Glomerular visceral epithelial cell (primary cell): ENCODE measurements at regions not wholly inside any gene's neighbourhood (a gene's known extent, or its start where the extent isn't known, plus 50 kb on each side); places are given as distances from the start of the nearest gene placed in this dataset.
A peak's percentile ranks its signal among the peaks of the same experiment; 100 is the strongest.
"Not testable (repeated sequence)": the region's sequence is repeated elsewhere in the genome, so short reads cannot be mapped to it uniquely, and the experiment has no call there.

ENCODE experiments used
- DNase-seq: peaks from one replicate; pipeline ENCODE4 v3.0.0-alpha.2; 2016; ENCODE audit errors: extremely low spot score

DNA sequence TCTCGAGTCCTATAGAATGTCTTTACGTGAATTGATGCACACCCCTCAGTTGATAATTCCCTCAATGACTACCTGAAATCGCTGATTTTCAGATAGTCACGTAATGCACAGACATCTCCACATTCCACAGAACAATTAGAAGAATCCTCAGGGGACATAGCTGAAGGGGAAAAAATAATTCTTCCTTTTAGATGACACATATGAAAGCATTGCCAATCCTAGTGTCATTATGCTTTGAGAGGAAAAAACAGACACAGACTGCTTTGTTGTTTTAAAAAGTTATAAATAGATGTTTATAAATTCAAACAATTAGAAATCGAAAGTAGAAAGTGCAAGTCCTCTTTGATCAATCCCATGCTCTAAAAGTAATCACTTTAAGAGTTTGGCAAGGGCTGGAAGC lies 100.6 kb upstream of the FN1 start:
- DNase-seq: no peak

DNA sequence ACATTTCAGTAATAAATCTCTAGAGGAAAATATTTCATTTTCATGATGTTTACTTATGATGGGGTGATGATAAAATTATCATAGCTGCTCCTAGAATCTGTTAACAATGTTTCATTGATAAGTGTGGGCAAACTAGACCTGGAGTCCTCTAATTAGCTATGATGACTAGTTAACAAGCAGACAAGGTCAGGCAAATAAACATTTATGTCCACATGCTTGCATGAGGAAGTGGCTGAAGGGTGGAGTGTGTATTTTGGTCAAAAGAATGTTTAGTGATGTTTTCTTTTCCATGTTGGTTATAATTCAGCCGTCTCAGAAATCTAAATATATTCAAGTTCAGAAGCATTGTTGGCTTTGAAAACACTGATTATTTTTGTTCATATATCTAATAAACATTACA lies 99.9 kb upstream of the FN1 start:
- no peak for DNase-seq

DNA sequence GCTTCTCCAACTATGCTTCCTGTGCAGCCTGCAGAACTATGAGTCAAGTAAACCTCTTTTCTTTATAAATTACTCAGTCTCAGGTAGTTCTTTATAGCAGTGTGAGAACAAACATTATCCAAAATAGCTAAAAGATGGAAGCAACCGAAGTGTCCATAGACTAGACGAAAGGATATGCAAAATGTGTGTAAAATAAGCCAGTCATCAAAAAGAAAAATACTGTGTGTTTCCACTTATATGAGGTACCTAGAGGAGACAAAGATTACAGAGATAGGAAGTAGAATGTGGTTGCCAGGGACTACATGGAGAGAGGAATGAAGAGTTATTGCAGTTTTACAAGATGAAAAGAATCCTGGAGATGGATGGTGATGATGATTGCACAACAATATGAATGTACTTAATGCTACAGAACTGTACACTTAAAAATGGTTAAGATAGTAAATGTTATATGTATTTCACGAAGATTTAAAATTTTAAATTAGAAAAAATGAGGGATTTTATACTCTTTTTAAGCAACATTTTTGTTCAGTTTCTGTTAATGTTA lies 99.3 kb upstream of the FN1 start:
- DNase-seq: no peak

DNA sequence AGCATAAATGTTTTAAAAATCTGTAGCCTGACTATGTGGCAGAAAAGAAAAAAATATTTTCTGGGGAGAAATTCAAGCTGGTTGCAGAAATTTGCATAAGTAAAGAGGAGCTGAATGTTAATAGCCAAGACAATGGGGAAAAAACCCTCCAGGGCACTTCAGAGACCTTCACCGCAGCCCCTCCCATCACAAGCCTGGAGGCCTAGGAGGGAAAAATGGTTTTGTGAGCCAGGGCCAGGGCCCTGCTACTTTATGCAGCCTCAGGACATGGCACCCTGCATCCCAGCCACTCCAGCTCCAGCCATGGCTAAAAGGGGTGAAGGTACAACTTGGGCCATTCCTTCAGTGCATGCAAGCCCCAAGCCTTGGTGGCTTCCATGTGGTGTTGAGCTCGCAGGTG lies 97.8 kb upstream of the FN1 start:
- DNase-seq: not testable (repeated sequence)

DNA sequence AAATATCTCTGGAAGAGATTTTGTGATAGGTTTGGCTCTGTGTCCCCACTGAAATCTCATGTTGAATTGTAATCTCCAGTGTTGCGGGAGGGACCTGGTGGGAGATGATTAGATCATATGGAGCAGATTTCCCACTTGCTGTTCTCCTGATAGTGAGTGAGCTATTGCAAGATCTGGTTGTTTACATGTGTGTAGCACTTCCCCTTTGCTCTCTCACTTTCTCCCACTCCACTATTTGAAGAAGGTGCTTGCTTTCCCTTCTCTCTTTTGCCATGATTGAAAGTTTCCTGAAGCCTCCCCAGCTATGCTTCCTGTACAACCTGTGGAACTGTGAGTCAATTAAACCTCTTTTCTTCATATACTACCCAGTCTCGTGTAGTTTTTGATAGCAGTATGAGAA lies 97.0 kb upstream of the FN1 start:
- DNase-seq: no peak

DNA sequence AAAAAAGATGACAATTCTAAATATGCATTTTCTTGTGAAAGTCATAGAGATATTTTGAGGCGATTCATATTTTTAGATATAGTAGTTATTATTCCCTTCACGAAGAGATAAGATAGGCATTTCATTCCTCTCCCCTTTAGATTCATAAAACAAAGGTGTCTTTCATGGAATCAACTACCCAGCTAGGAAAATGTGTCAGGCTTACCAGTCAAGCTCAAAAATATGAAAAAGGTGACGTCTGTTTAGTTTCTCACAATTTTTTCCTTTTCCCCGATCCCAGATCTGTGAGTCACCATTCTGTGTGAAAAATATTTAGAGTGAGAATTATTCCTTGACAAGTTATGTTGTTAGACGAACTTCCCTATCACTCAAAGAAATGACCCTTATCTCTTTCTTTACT lies 95.4 kb upstream of the FN1 start:
- peak; percentile 50 for DNase-seq

DNA sequence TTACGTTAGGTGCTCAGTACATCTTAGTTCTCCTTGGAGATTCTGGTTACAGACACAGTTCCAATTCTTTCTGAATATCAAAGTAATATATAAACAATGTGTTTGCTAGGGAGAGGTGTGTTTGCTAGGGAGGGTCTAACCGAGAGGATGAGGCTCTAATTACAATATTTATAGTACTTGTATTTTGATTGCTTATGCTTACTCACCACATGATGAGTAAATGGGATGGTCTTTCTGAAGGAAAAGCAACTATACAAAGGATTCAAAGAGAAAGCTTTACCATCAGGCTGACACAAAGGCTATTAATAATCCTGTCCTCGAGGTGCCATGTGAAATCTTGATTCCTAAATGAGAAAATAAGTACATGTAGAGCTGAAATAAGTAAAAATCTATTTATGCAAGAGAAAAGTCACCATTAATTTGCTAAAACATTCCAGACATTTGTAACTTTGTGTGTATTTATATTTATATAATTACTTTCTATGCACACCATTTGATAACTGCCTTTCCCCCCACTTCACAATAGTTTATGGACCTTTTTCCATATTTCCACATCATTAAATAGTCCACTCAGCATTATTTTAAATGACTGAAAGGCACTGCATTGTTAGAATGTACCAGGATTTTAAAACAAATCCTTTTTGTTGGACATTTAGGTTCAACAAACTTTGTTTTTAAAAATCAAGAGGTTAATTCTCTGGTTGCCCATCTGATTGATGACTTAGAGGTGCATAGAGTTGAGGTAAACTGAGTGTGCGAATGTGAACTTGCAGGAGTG lies 94.5 kb upstream of the FN1 start:
- DNase-seq: no peak

DNA sequence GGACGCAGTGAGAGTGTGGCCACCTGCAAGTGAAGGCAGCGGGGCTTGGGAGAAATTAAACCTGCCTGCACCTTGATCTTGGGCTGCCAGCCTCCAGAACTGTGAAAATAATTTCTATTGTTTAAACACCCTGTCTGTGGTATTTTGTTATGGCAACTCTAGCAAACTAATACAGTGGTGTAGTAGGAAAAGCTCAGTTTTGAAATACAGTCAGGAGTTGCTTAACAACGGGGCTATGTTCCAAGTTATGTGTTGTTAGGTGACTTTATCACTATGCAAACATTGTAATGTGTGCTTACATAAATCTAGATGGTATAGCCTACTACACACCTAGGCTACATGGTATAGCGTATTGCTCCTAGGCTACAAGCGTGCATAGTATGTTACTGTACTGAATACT lies 93.4 kb upstream of the FN1 start:
- DNase-seq: peak; percentile 51

DNA sequence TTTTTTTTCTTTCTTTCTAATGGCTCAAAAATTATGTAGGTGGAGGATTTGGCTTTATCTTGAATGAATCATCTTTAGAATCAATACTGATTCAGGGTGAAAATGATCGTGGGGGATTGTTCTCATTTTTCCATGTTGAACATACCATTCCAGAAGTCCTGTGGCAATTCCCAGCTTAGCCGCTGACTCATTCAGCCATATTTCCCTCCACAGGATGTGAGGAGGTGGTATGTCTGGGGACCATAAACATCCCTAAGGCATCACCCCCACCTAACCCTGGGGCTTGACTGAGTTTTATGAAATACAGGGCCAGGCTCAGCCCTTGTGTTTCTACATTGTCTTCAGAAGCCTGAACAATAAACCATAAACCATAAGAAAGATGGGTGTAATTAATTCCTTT lies 92.7 kb upstream of the FN1 start:
- peak; percentile 88 for DNase-seq

DNA sequence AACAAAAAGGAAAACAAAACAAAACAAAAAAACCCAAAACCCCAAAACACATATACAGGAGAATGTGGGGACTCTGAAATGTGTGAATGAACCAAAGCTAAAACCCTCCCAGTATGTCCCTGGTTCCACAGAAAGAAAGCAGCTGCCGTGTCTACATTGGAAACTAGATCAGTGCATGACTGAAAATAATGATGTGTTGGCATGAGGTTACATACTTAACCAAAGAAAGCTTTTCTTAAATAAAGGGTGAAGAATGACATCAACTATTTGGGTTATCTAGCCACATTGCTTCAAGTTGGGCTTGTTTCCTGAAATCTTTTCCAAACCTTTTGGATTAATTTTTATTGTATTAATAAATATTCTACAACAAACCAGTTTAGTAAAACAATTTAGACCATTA lies 91.9 kb upstream of the FN1 start:
- peak; percentile 33 for DNase-seq

DNA sequence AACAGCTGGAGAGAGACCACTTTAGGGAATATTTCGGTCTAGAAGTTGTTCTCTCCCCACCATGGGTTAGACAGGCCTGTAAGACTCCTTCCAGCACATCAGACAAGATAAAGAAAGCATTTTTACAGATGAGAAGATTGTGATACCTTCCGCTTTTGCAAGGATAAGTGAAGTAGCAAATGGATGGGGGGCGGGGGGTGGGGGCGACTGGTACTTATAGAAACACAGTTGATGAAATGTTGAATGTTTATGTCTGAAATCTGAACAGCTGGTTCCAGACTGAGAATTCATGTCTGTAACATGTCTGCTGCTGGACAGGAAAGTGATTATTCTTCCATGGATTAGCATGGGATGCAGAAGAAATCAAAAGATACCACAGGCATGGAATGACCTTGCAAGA lies 90.5 kb upstream of the FN1 start:
- DNase-seq: no peak

DNA sequence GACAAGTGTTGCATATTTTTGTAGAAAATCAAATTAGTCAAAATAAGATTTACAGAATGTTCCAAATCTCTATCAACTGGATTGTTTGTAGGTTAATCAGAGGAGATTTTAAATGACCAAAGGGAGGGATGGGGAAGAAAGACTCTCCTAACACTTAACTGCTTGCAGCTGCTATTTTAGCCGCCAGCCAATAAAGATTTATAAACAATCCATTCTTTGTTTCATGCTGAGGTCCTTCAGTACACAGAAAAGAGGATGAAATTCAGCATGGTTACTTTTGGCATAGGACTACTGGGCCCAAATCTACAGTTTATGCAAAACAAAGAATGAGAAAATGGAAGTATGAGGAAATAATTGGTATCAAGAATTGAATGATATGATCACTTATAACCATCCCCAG lies 86.4 kb upstream of the FN1 start:
- no peak for DNase-seq

DNA sequence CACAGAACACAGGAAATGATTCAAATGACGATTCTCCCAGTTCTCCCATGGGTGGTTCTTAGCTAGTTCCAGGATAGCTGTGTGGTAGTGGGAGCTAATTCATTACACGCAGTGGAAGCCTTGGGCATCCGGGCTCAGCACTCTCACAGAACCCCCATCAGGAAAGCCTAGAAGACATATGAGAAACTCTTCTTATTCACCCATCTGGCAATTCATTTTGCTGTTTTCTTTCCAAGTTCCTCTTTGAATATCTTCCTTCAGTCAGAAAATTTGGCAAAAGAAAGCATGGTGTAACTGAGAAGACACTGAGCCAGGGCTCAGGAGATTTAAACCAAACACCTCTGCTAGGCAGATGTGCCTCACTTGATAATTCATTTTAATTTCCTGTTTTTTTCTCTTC lies 85.2 kb upstream of the FN1 start:
- DNase-seq: no peak

DNA sequence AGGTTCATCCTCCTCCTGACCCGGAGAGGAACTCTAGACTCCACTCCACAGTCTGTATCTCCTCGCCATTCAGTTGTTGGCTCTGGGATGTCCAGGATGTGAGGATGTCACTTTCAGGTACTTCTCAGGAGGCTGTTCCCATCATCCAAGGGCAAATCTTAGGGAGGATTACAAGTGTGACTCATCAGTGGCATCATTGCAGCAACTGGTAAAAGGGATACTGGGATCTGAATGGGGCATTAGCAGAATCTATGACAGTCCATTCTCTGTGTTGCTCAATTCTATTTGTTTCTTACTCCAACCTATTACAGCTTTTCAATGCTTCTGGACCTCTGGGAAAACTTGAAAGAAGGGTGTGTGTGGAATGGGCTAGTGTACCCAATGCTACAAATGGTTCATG lies 81.5 kb upstream of the FN1 start:
- no peak for DNase-seq

DNA sequence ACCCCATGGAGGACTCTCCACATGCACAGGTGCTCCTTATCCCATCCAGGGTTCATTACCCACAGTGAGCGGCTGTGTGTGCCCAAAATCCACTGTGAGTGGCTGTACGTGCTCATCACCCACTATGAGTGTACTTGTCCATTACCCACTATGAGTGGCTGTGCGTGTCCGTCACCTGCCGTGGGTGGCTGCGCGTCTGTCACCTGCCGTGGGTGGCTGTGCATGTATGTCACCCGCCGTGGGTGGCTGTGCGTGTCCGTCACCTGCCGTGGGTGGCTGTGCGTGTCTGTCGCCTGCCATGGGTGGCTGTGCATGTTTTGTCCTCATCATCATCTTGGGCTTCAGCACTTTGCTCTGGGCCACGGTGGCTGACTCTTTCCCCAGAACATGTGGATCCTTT lies 78.6 kb upstream of the FN1 start:
- no peak for DNase-seq

DNA sequence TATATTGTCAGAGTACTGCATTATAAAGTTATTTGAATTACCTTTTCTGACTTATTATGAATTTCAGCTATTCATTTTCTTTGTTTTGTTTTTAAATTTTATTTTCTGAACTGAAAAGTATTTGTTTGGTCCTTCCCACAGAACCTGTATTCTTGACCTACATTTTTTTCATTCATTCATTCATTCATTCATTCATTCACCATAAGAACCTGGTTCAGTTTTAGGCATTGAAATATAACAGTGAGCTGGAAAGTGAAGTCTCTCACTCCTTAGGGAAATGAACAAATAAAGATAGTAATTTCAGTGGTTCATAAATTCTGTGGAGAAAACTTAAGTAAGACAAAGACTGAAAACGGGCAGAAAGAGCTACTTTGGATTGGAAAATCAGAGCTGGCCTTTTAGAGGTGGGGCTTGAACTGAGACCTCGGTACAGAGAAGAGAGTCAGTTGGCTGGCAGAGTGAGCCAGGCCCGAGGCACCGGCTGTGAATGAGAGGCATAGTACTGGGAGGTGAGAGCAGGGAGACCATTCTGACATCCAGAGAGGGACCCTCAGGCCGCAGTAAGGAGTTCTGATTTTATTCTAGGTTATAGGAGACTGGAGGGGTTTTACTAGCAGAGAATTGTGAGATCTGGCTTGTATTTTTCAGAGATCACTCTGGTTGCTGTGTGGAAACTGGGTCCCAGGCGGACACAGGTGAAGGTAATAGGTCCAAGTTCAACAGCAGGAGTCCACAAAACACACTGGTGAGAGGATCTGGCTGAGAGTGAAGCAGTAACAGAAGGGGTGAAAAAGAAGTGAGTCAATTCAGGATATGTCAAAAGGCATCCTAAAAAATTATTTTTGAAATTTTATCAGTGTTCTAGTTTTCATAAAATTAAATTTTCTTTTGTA lies 75.8 kb upstream of the FN1 start:
- DNase-seq: no peak

DNA sequence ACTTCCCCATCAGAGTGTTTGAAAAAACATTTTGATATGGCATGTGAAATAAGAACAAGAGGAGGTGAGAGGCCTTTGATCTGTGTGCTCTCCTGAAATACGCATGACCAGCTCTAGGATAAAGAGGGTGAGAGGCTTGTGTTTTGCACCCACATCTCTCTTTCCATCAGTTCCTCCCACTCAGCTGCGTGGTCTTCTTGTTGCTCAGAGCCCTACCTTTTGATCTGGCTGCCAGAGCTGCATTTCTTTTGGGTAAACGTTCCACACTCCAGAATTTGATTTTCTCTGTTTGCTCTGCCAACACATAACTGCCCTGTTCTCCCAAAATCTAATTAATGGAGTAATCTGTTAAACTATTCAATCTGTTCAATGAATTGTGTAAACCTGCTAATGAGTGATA lies 72.0 kb upstream of the FN1 start:
- no peak for DNase-seq

DNA sequence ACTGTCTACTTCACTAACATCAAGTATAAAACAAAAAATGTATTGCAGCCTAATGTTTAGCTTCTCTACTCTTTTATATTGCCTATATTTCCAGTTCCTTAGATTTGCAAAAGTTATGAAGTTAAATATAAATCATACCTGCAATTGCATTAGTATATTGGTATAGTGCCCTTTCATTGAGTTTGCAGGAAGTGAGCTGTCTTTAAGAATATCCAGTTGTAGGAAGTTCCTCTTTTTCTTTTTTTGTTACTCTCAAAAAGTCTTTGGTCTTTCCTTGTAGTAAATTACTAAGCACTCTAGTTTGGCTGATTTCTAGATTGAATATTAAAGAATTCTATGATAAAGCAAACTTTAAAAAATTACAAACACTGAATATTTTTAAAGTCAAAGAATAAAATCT lies 71.3 kb upstream of the FN1 start:
- DNase-seq: no peak

DNA sequence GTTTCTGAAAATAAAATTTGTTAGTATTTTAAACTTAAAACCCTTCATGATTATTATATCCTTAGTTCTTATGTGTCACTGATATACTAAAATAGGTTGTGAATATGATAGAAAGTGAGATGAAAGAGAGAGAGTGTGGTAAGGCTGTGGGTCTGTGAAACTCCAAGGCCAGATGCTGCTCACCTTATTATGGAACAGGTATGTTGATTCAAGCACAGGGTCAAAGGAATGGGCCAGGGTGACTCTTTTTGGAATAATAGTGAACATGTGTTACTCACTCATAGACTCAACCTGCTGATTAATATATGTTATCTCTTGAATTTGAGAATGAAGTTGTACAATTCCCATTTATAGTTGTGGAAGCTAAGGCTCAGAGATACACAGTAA lies 70.7 kb upstream of the FN1 start:
- DNase-seq: no peak

DNA sequence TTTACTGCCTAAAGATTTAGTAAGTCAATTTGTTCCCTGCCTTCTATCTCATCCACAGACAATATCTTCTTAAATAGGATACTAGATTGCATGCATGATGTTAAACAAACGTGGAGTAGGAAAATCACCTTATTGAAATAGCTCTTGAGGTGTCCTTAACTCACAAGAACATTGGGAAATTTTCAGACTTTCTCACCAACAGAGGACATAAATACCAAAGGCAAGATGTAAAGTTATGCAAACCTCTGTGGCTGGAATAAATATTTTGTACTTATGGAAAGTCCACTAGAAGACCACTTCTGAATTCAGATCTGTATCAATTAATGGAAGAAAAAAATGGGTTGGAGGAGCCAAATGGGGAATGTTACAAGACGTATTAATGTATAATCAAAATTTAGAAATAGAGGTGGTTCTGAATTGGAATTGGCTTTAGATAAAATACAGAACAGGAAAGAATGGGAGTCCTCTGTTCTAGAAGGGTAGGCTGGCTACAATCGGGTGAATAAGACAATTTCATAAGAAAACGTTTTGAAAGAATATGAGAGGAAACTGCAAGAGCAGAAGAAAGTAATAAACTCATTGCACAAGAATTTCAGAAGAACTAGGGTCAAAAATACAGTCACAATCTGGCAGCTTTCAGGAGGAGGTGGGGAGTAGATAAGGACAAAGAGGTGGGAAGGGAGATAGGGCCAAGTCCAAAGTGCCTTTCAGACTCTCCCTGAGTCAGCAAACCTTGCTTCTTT lies 69.3 kb upstream of the FN1 start:
- no peak for DNase-seq

DNA sequence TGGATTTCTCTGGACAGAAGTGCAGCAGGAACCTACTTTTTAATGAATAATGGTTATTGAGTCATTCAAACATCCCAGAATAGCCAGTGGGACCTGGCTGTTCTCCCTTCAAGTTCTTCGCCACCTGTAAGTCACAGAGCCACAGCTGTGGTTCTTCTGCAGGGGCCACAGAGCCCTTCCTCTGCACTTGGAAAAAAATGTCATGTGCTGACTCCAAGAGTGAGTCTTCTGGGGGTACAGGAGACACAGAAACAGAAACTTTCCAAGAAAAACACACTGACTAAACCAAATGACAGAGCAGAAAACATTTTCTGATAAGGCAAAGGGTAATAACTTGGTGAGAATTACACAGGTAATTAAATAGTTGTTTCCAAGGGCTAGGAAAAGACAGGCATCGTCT lies 68.7 kb upstream of the FN1 start:
- DNase-seq: no peak

DNA sequence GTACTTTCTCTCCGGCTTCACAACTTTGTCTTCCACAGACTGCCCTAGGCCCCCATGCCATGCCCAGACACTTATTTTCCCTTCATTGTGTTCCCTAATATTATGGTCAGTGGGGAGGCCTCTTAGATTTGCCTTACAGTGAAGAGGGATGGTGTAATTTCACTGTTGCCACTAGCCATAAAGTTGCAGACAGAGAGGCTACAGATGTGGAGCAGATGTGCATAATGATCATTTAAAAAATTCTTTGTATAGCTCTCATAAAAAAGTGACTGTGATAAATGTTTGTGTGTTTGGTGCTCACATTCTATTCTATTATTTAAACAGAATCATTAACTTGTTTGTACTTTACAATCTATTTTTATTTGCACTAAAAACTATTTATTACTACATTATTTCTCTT lies 67.5 kb upstream of the FN1 start:
- DNase-seq: no peak
